ACHN (cell line): ENCODE measurements at regions not wholly inside any gene's neighbourhood (a gene's known extent, or its start where the extent isn't known, plus 50 kb on each side); places are given as distances from the start of the nearest gene placed in this dataset.
"Not testable (repeated sequence)": the region's sequence is repeated elsewhere in the genome, so short reads cannot be mapped to it uniquely, and the experiment has no call there.

Experiments
- DNase-seq: peaks from one replicate; pipeline ENCODE4 v3.0.0-alpha.2; 2015
- in situ Hi-C: cut with HindIII; loops from 2 replicates; pipeline ENCODE4 v1.10.0; 2017; ENCODE audit warnings: low sequenced_read_pairs, low pct_ligation_motif_present, low pct_unique_long_range_greater_than_20kb

- in situ Hi-C loops, result no loop called here
- DNase-seq, result no peak
Measured at GRCh38 chr4:24373704-24374103, 210.7 kb downstream of the DHX15 start.

- DNase-seq, result no peak
- in situ Hi-C loops, result no loop called here
Measured at GRCh38 chr4:24372881-24373280, 211.5 kb downstream of the DHX15 start.

- no peak for DNase-seq
- in situ Hi-C loops, result no loop called here
Measured at GRCh38 chr4:24372341-24372740, 212.0 kb downstream of the DHX15 start.

GRCh38 chr4:24370421-24370820, 213.9 kb downstream of the DHX15 start:
- in situ Hi-C loops, result no loop called here
- no peak for DNase-seq

- in situ Hi-C loops, result no loop called here
- no peak for DNase-seq
Measured at GRCh38 chr4:24369507-24370029, 214.8 kb downstream of the DHX15 start.

- in situ Hi-C loops, result no loop called here
- no peak for DNase-seq
Measured at GRCh38 chr4:24368801-24369200, 215.6 kb downstream of the DHX15 start.

- in situ Hi-C loops, result no loop called here
- DNase-seq, result no peak
Measured at GRCh38 chr4:24364852-24365251, 219.5 kb downstream of the DHX15 start.

- in situ Hi-C loops, result no loop called here
- no peak for DNase-seq
Measured at GRCh38 chr4:24364249-24364648, 220.1 kb downstream of the DHX15 start.

- in situ Hi-C loops, result no loop called here
Measured at GRCh38 chr4:24363751-24364150, 220.6 kb downstream of the DHX15 start.

GRCh38 chr4:24352112-24352511, 232.2 kb downstream of the DHX15 start:
- DNase-seq, result no peak
- in situ Hi-C loops, result no loop called here

More at GRCh38 chr4:24363751-24364150, 220.6 kb downstream of the DHX15 start:
- no peak for DNase-seq

- DNase-seq, in situ Hi-C loops: not testable (repeated sequence)
Measured at GRCh38 chr4:24349168-24349996, 235.0 kb downstream of the DHX15 start.

- no peak for DNase-seq
- in situ Hi-C loops, result no loop called here
Measured at GRCh38 chr4:24339260-24339659, 245.1 kb downstream of the DHX15 start.

GRCh38 chr4:24337451-24338190, 246.7 kb downstream of the DHX15 start:
- in situ Hi-C loops, result no loop called here
- DNase-seq, result no peak

GRCh38 chr4:24335616-24336015, 248.7 kb downstream of the DHX15 start:
- in situ Hi-C loops, result no loop called here
- no peak for DNase-seq

- DNase-seq, result no peak
- in situ Hi-C loops, result no loop called here
Measured at GRCh38 chr4:24334906-24335305, 249.4 kb downstream of the DHX15 start.

GRCh38 chr4:24330573-24330972, 253.8 kb downstream of the DHX15 start:
- DNase-seq, result no peak
- in situ Hi-C loops, result no loop called here

GRCh38 chr4:24330172-24330571, 254.2 kb downstream of the DHX15 start:
- DNase-seq, result no peak

GRCh38 chr4:24328711-24329110, 255.6 kb downstream of the DHX15 start:
- no peak for DNase-seq
- in situ Hi-C loops, result no loop called here

More at GRCh38 chr4:24330172-24330571, 254.2 kb downstream of the DHX15 start:
- in situ Hi-C loops, result no loop called here

- no peak for DNase-seq
- in situ Hi-C loops, result no loop called here
Measured at GRCh38 chr4:24328310-24328709, 256.0 kb downstream of the DHX15 start.

GRCh38 chr4:24322995-24323394, 261.4 kb downstream of the DHX15 start:
- in situ Hi-C loops, result no loop called here

More at GRCh38 chr4:24322995-24323394, 261.4 kb downstream of the DHX15 start:
- DNase-seq, result no peak
